GM23338 (cell line): ENCODE measurements at regions not wholly inside any gene's neighbourhood (a gene's known extent, or its start where the extent isn't known, plus 50 kb on each side); places are given as distances from the start of the nearest gene placed in this dataset.

Experiments
- ATAC-seq: fragments of 200-7000 bp; cut with Tn5 transposase; 3 replicates; pipeline ENCODE4 v1.9.1; 2020
- DNase-seq: peaks from one replicate; pipeline ENCODE4 v3.0.0-alpha.2; 2015; ENCODE audit warnings: low spot score
- H2AFZ ChIP-seq: fragments of 200-600 bp; sonication (generic); 2 replicates; pipeline ENCODE4 v1.8.0; 2016; ENCODE audit warnings: antibody characterized with exemption, mild to moderate bottlenecking, moderate library complexity
- H3F3A ChIP-seq: fragments of 200-600 bp; sonication (generic); replicated peaks from 2 replicates; pipeline ENCODE4 v1.8.0; 2017; ENCODE audit warnings: antibody characterized with exemption, mixed run types, low read depth
- H3K27ac ChIP-seq: fragments of 200-600 bp; sonication (generic); 2 replicates; pipeline ENCODE4 v1.6.1; 2016; ENCODE audit warnings: low read depth
- H3K27me3 ChIP-seq: fragments of 200-600 bp; sonication (generic); 2 replicates; pipeline ENCODE4 v1.8.0; 2016; ENCODE audit warnings: mild to moderate bottlenecking, mixed run types, moderate library complexity; ENCODE audit not compliant: insufficient read depth
- H3K36me3 ChIP-seq: fragments of 200-600 bp; sonication (generic); 2 replicates; pipeline ENCODE4 v1.8.0; 2016; ENCODE audit warnings: mild to moderate bottlenecking; ENCODE audit not compliant: insufficient read depth
- H3K4me1 ChIP-seq: fragments of 200-600 bp; sonication (generic); 2 replicates; pipeline ENCODE4 v1.8.0; 2016; ENCODE audit warnings: mild to moderate bottlenecking, moderate library complexity; ENCODE audit not compliant: insufficient read depth
- H3K4me2 ChIP-seq: fragments of 200-600 bp; sonication (generic); 2 replicates; pipeline ENCODE4 v1.7.1; 2017; ENCODE audit warnings: mixed run types
- H3K4me3 ChIP-seq: fragments of 200-600 bp; sonication (generic); 2 replicates; pipeline ENCODE4 v1.6.1; 2016; ENCODE audit warnings: mixed run types
- H3K79me2 ChIP-seq: fragments of 200-600 bp; sonication (generic); replicated peaks from 2 replicates; pipeline ENCODE4 v1.8.0; 2017; ENCODE audit warnings: mild to moderate bottlenecking; ENCODE audit not compliant: insufficient read depth
- H3K9me2 ChIP-seq: fragments of 200-600 bp; sonication (generic); 2 replicates; pipeline ENCODE4 v1.8.0; 2017; ENCODE audit not compliant: insufficient read depth
- H4K20me1 ChIP-seq: fragments of 200-600 bp; sonication (generic); replicated peaks from 2 replicates; pipeline ENCODE4 v1.8.0; 2017; ENCODE audit warnings: mild to moderate bottlenecking; ENCODE audit not compliant: insufficient read depth
- H3K27ac Mint-ChIP-seq: 2 replicates; pipeline ENCODE4 v1.8.0; 2020; ENCODE audit warnings: inconsistent platforms, mild to moderate bottlenecking, moderate library complexity, mixed read lengths
- H3K27me3 Mint-ChIP-seq: 3 replicates; pipeline ENCODE4 v1.8.0; 2022; ENCODE audit warnings: low read depth, mild to moderate bottlenecking, moderate library complexity, mixed read lengths, inconsistent platforms; ENCODE audit not compliant: insufficient read depth, poor library complexity
- H3K36me3 Mint-ChIP-seq: 3 replicates; pipeline ENCODE4 v1.8.0; 2021; ENCODE audit warnings: low read depth, mild to moderate bottlenecking, inconsistent platforms, moderate library complexity, mixed read lengths
- H3K4me1 Mint-ChIP-seq: 3 replicates; pipeline ENCODE4 v1.8.0; 2020; ENCODE audit warnings: mild to moderate bottlenecking, inconsistent platforms, mixed read lengths
- H3K4me3 Mint-ChIP-seq: 3 replicates; pipeline ENCODE4 v1.8.0; 2021; ENCODE audit warnings: moderate library complexity, mild to moderate bottlenecking, inconsistent platforms, mixed read lengths
- H3K9me3 Mint-ChIP-seq: 3 replicates; pipeline ENCODE4 v1.8.0; 2020; ENCODE audit warnings: moderate library complexity, mild to moderate bottlenecking, inconsistent platforms, mixed read lengths
- NANOG ChIP-seq: IDR thresholded peaks from 2 replicates; pipeline ENCODE4 v1.6.1; 2016; ENCODE audit warnings: antibody characterized with exemption, borderline replicate concordance
- ZNF114 ChIP-seq: fragments of 250-450 bp; sonication (Bioruptor Pico); IDR thresholded peaks from 2 replicates; pipeline ENCODE4 v1.5.0; 2020; ENCODE audit warnings: mild to moderate bottlenecking, moderate library complexity
- ZNF331 ChIP-seq: fragments of 250-450 bp; sonication (Bioruptor Pico); IDR thresholded peaks from 2 replicates; pipeline ENCODE4 v1.5.0; 2020; ENCODE audit warnings: low read depth, mild to moderate bottlenecking, moderate library complexity
- TF ChIP-seq, protein P1 (sequence below): fragments of 250-450 bp; sonication (Bioruptor Pico); IDR thresholded peaks from 2 replicates; pipeline ENCODE4 v1.5.0; 2020; ENCODE audit warnings: mild to moderate bottlenecking, moderate library complexity
- TF ChIP-seq, protein P2 (sequence below), 2 experiments: fragments of 200-600 bp in 1 of 2; sonication (generic) in 1 of 2; conservative IDR thresholded peaks; 2 replicates each; pipeline versions ENCODE4 v1.5.1 to v1.6.1; 2016 to 2017; ENCODE audit warnings: antibody characterized with exemption in 2 of 2, low read depth in 2 of 2, mild to moderate bottlenecking in 2 of 2, moderate library complexity in 1 of 2
- TF ChIP-seq, protein P3 (sequence below): IDR thresholded peaks from 2 replicates; pipeline ENCODE4 v1.6.1; 2016; ENCODE audit warnings: antibody characterized with exemption
- TF ChIP-seq, protein P4 (sequence below): IDR thresholded peaks from one replicate; pipeline ENCODE4 v1.6.1; 2018; ENCODE audit warnings: antibody characterized with exemption; ENCODE audit not compliant: unreplicated experiment

DNA sequence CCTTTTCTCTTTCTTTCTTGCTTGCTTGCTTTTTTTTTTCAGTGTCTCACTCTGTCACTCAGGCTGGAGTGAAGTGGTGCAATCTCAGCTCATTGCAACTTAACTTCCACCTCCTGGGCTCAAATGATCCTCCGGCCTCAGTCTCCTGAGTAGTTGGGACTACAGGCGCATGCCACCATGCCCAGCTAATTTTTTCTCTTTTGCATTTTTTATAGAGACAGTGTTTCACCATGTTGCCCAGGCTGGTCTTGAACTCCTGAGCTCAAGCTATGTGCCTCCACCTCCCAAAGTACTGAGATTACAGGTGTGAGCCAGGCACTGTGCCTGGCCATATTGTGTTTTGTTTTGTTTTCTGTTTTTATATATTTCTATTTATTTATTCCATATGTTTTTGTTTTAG, 461.0 kb downstream of the ADAMTS20 start (continued):
- TF ChIP-seq, protein P1, sequence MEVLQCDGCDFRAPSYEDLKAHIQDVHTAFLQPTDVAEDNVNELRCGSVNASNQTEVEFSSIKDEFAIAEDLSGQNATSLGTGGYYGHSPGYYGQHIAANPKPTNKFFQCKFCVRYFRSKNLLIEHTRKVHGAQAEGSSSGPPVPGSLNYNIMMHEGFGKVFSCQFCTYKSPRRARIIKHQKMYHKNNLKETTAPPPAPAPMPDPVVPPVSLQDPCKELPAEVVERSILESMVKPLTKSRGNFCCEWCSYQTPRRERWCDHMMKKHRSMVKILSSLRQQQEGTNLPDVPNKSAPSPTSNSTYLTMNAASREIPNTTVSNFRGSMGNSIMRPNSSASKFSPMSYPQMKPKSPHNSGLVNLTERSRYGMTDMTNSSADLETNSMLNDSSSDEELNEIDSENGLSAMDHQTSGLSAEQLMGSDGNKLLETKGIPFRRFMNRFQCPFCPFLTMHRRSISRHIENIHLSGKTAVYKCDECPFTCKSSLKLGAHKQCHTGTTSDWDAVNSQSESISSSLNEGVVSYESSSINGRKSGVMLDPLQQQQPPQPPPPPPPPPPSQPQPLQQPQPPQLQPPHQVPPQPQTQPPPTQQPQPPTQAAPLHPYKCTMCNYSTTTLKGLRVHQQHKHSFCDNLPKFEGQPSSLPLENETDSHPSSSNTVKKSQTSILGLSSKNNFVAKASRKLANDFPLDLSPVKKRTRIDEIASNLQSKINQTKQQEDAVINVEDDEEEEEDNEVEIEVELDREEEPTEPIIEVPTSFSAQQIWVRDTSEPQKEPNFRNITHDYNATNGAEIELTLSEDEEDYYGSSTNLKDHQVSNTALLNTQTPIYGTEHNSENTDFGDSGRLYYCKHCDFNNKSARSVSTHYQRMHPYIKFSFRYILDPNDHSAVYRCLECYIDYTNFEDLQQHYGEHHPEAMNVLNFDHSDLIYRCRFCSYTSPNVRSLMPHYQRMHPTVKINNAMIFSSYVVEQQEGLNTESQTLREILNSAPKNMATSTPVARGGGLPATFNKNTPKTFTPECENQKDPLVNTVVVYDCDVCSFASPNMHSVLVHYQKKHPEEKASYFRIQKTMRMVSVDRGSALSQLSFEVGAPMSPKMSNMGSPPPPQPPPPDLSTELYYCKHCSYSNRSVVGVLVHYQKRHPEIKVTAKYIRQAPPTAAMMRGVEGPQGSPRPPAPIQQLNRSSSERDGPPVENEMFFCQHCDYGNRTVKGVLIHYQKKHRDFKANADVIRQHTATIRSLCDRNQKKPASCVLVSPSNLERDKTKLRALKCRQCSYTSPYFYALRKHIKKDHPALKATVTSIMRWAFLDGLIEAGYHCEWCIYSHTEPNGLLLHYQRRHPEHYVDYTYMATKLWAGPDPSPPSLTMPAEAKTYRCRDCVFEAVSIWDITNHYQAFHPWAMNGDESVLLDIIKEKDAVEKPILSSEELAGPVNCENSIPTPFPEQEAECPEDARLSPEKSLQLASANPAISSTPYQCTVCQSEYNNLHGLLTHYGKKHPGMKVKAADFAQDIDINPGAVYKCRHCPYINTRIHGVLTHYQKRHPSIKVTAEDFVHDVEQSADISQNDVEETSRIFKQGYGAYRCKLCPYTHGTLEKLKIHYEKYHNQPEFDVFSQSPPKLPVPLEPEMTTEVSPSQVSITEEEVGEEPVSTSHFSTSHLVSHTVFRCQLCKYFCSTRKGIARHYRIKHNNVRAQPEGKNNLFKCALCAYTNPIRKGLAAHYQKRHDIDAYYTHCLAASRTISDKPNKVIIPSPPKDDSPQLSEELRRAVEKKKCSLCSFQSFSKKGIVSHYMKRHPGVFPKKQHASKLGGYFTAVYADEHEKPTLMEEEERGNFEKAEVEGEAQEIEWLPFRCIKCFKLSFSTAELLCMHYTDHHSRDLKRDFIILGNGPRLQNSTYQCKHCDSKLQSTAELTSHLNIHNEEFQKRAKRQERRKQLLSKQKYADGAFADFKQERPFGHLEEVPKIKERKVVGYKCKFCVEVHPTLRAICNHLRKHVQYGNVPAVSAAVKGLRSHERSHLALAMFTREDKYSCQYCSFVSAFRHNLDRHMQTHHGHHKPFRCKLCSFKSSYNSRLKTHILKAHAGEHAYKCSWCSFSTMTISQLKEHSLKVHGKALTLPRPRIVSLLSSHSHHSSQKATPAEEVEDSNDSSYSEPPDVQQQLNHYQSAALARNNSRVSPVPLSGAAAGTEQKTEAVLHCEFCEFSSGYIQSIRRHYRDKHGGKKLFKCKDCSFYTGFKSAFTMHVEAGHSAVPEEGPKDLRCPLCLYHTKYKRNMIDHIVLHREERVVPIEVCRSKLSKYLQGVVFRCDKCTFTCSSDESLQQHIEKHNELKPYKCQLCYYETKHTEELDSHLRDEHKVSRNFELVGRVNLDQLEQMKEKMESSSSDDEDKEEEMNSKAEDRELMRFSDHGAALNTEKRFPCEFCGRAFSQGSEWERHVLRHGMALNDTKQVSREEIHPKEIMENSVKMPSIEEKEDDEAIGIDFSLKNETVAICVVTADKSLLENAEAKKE = no peak
- no peak for TF ChIP-seq ZNF114 (CRISPR knock-in tag)
- TF ChIP-seq ZNF331 (CRISPR knock-in tag) = no peak
- TF ChIP-seq, protein P2, sequence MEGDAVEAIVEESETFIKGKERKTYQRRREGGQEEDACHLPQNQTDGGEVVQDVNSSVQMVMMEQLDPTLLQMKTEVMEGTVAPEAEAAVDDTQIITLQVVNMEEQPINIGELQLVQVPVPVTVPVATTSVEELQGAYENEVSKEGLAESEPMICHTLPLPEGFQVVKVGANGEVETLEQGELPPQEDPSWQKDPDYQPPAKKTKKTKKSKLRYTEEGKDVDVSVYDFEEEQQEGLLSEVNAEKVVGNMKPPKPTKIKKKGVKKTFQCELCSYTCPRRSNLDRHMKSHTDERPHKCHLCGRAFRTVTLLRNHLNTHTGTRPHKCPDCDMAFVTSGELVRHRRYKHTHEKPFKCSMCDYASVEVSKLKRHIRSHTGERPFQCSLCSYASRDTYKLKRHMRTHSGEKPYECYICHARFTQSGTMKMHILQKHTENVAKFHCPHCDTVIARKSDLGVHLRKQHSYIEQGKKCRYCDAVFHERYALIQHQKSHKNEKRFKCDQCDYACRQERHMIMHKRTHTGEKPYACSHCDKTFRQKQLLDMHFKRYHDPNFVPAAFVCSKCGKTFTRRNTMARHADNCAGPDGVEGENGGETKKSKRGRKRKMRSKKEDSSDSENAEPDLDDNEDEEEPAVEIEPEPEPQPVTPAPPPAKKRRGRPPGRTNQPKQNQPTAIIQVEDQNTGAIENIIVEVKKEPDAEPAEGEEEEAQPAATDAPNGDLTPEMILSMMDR (conservative IDR thresholded peaks at IDR 0.05; ENCODE audit: low read depth in 2 of 2) = no peak
- TF ChIP-seq NANOG = no peak

DNA sequence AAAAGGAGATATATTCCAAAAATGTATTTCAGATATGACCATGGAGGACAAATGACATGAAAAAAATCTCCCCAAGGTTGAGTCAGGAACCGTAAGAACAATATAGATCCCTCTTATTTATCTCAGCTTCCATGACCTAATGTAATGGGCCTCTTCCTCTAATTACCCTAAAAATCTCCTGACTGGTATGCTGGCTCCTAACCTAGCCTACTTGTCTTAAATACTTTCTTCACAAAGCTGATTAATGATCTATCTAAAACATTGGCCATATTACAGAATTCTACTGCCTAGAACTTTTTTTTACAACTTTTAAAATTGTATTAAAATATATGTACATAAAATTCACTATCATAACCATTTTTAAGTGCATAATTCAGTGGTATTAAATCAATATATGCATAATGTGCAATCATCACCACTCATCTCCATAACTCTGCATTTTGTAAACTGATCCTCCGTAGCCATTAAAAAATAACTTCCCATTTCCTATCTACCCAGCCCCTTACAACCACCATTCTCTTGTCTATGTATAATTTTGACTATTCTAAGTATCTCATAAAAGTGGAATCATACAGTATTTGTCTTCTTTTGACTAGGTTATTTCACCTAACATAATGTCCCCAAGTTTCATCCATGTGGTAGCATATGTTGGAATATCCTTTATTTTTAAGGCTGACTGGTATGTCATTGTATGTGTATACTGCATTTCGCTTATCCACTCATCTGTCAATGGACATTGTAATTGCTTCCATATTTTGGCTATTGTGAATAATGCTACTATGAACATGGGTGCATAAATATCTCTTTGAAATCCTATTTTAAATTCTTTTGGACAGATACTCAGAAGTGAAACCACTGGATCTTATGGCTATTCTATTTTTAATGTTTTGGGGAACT, 464.6 kb downstream of the ADAMTS20 start:
- H3K27ac Mint-ChIP-seq = no peak overlapping the region
- no peaks in the 10 kb centered on the region for H3K4me1 ChIP-seq
- H3K4me3 Mint-ChIP-seq = no peak overlapping the region
- no peaks in the 10 kb centered on the region for H3K79me2 ChIP-seq
- H3K9me3 Mint-ChIP-seq = peaks cover 37% of the 10 kb centered on the region
- H3F3A ChIP-seq = no peaks in the 10 kb centered on the region
- H3K36me3 ChIP-seq = no peaks in the 10 kb centered on the region
- H3K27ac ChIP-seq = no peak overlapping the region
- H4K20me1 ChIP-seq = no peaks in the 10 kb centered on the region
- ATAC-seq (no peak), DNase-seq (no peak)
- H3K9me2 ChIP-seq = peaks cover 4% of the 10 kb centered on the region; the same call in 1 of the 2 replicates
- H2AFZ ChIP-seq = no peak overlapping the region
- no peak overlapping the region for H3K4me3 ChIP-seq
- H3K27me3 ChIP-seq = no peaks in the 10 kb centered on the region
- H3K4me1 Mint-ChIP-seq = no peaks in the 10 kb centered on the region
- H3K27me3 Mint-ChIP-seq = no peaks in the 10 kb centered on the region
- H3K4me2 ChIP-seq = no peak overlapping the region
- peaks cover 29% of the 10 kb centered on the region for H3K36me3 Mint-ChIP-seq
- no peak for TF ChIP-seq ZNF331 (CRISPR knock-in tag)
- TF ChIP-seq, protein P3, sequence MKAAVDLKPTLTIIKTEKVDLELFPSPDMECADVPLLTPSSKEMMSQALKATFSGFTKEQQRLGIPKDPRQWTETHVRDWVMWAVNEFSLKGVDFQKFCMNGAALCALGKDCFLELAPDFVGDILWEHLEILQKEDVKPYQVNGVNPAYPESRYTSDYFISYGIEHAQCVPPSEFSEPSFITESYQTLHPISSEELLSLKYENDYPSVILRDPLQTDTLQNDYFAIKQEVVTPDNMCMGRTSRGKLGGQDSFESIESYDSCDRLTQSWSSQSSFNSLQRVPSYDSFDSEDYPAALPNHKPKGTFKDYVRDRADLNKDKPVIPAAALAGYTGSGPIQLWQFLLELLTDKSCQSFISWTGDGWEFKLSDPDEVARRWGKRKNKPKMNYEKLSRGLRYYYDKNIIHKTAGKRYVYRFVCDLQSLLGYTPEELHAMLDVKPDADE = no peak
- TF ChIP-seq, protein P2 (conservative IDR thresholded peaks at IDR 0.05; ENCODE audit: low read depth in 2 of 2) = no peak
- TF ChIP-seq, protein P4, sequence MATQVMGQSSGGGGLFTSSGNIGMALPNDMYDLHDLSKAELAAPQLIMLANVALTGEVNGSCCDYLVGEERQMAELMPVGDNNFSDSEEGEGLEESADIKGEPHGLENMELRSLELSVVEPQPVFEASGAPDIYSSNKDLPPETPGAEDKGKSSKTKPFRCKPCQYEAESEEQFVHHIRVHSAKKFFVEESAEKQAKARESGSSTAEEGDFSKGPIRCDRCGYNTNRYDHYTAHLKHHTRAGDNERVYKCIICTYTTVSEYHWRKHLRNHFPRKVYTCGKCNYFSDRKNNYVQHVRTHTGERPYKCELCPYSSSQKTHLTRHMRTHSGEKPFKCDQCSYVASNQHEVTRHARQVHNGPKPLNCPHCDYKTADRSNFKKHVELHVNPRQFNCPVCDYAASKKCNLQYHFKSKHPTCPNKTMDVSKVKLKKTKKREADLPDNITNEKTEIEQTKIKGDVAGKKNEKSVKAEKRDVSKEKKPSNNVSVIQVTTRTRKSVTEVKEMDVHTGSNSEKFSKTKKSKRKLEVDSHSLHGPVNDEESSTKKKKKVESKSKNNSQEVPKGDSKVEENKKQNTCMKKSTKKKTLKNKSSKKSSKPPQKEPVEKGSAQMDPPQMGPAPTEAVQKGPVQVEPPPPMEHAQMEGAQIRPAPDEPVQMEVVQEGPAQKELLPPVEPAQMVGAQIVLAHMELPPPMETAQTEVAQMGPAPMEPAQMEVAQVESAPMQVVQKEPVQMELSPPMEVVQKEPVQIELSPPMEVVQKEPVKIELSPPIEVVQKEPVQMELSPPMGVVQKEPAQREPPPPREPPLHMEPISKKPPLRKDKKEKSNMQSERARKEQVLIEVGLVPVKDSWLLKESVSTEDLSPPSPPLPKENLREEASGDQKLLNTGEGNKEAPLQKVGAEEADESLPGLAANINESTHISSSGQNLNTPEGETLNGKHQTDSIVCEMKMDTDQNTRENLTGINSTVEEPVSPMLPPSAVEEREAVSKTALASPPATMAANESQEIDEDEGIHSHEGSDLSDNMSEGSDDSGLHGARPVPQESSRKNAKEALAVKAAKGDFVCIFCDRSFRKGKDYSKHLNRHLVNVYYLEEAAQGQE = no peak
